H1 (cell line): ENCODE measurements at regions not wholly inside any gene's neighbourhood (a gene's known extent, or its start where the extent isn't known, plus 50 kb on each side); places are given as distances from the start of the nearest gene placed in this dataset.

Experiments used
- CTCF ChIA-PET: fragments of 300-600 bp; sonication (Branson Sonifier 250); formaldehyde crosslinking; loops from one replicate; lab custom pipeline; 2021; ENCODE audit not compliant: partially characterized antibody; lab: Charles Lee
- POLR2A ChIA-PET: fragments of 300-600 bp; sonication (Branson Sonifier 250); formaldehyde crosslinking; loops from one replicate; lab custom pipeline; 2021; ENCODE audit warnings: inconsistent platforms; ENCODE audit not compliant: partially characterized antibody; lab: Charles Lee
- DNase-seq, 2 experiments: peaks; one replicate each; pipeline versions ENCODE4 v3.0.0 to v3.0.0-alpha.2; 2010 to 2022; ENCODE audit warnings: low spot score in 2 of 2, low read depth in 1 of 2, mixed read lengths in 1 of 2
- FAIRE-seq: peaks from 2 replicates; lab custom pipeline; 2011; peaks lifted over from hg19 to GRCh38; lab: Jason Lieb, UNC
- H2AFZ ChIP-seq: 2 replicates; pipeline ENCODE4 v1.8.1; 2012; ENCODE audit warnings: low read length, inconsistent platforms
- H2AK5ac ChIP-seq: 2 replicates; pipeline ENCODE4 v1.6.1; 2013; ENCODE audit warnings: low read depth, low read length
- H2BK120ac ChIP-seq: replicated peaks from 2 replicates; pipeline ENCODE3; 2013; ENCODE audit warnings: low read depth, low read length, inconsistent platforms
- H2BK12ac ChIP-seq: 2 replicates; pipeline ENCODE4 v1.6.1; 2013; ENCODE audit warnings: low read depth, low read length
- H2BK15ac ChIP-seq: 2 replicates; pipeline ENCODE4 v1.6.1; 2013; ENCODE audit warnings: low read length
- H2BK20ac ChIP-seq: 2 replicates; pipeline ENCODE4 v1.6.1; 2013; ENCODE audit warnings: low read length
- H2BK5ac ChIP-seq: 2 replicates; pipeline ENCODE4 v1.6.1; 2013; ENCODE audit warnings: low read depth, low read length
- H3K14ac ChIP-seq: 2 replicates; pipeline ENCODE4 v1.6.1; 2013; ENCODE audit warnings: inconsistent platforms; ENCODE audit not compliant: insufficient read length
- H3K18ac ChIP-seq: 2 replicates; pipeline ENCODE4 v1.6.1; 2013; ENCODE audit warnings: low read length; ENCODE audit errors: extremely low read depth
- H3K23ac ChIP-seq: 2 replicates; pipeline ENCODE4 v1.6.1; 2013; ENCODE audit warnings: inconsistent platforms; ENCODE audit not compliant: insufficient read length
- H3K23me2 ChIP-seq: 2 replicates; pipeline ENCODE4 v1.6.1; 2013; ENCODE audit warnings: low read depth, low read length
- H3K27ac ChIP-seq: 2 replicates; pipeline ENCODE4 v1.6.1; 2011; ENCODE audit warnings: low read depth, low read length, inconsistent platforms
- H3K27me3 ChIP-seq, 4 experiments: replicated peaks in 1 of 4; 1 replicate in 1 of 4; 2 replicates in 3 of 4; pipeline versions ENCODE4 v1.6.1 to v1.8.1; 2011 to 2013; ENCODE audit warnings: low read length in 3 of 4, mild to moderate bottlenecking in 3 of 4, inconsistent platforms in 2 of 4, mixed read lengths in 2 of 4, moderate library complexity in 1 of 4; ENCODE audit not compliant: control insufficient read depth in 3 of 4, insufficient read depth in 3 of 4; ENCODE audit errors: extremely low read depth in 1 of 4
- H3K36me3 ChIP-seq, 4 experiments: 2 replicates each; pipeline versions ENCODE4 v1.6.1 to v1.8.1; 2011 to 2013; ENCODE audit warnings: mild to moderate bottlenecking in 4 of 4, low read length in 3 of 4, moderate library complexity in 2 of 4, control low read depth in 1 of 4, inconsistent platforms in 1 of 4; ENCODE audit not compliant: insufficient read depth in 4 of 4, control insufficient read depth in 2 of 4
- H3K4ac ChIP-seq: replicated peaks from 2 replicates; pipeline ENCODE3; 2013; ENCODE audit warnings: low read length, low read depth, mixed read lengths, inconsistent platforms; ENCODE audit not compliant: insufficient read length
- H3K4me1 ChIP-seq, 4 experiments: replicated peaks in 1 of 4; 1 replicate in 1 of 4; 2 replicates in 3 of 4; pipeline versions ENCODE4 v1.6.1 to v1.8.1; 2011 to 2013; ENCODE audit warnings: low read length in 3 of 4, inconsistent platforms in 2 of 4, mixed read lengths in 1 of 4; ENCODE audit not compliant: insufficient read depth in 4 of 4, control insufficient read depth in 3 of 4
- H3K4me2 ChIP-seq, 2 experiments: 2 replicates each; pipeline versions ENCODE4 v1.6.1 to v1.8.1; 2011 to 2013; ENCODE audit warnings: low read depth in 2 of 2, low read length in 2 of 2, control low read depth in 1 of 2, inconsistent platforms in 1 of 2, mild to moderate bottlenecking in 1 of 2; ENCODE audit not compliant: insufficient read depth in 1 of 2
- H3K4me3 ChIP-seq, 4 experiments: fragments of 200-600, 300-600 bp in 1 of 4; sonication (generic), shearing (Covaris generic), sonication (Bioruptor Twin) in 1 of 4; 2 replicates each; pipeline versions ENCODE4 v1.5.1 to v1.8.1; 2011 to 2016; ENCODE audit warnings: low read length in 4 of 4, low read depth in 3 of 4, control low read depth in 2 of 4, inconsistent platforms in 2 of 4, mild to moderate bottlenecking in 2 of 4, mixed read lengths in 1 of 4, moderate library complexity in 1 of 4; ENCODE audit not compliant: insufficient read depth in 2 of 4; ENCODE audit errors: extremely low read depth in 1 of 4
- H3K56ac ChIP-seq: replicated peaks from 2 replicates; pipeline ENCODE3; 2013; ENCODE audit warnings: low read depth, mild to moderate bottlenecking, mixed read lengths, low read length, inconsistent platforms; ENCODE audit not compliant: insufficient read length
- H3K79me1 ChIP-seq: 2 replicates; pipeline ENCODE4 v1.6.1; 2013; ENCODE audit warnings: low read depth, low read length, control low read depth
- H3K79me2 ChIP-seq, 2 experiments: 2 replicates each; pipeline versions ENCODE4 v1.6.1 to v1.8.1; 2012 to 2013; ENCODE audit warnings: low read length in 2 of 2, mild to moderate bottlenecking in 2 of 2, inconsistent platforms in 1 of 2; ENCODE audit not compliant: insufficient read depth in 2 of 2, control insufficient read depth in 1 of 2
- H3K9ac ChIP-seq, 4 experiments: replicated peaks in 1 of 4; 1 replicate in 1 of 4; 2 replicates in 3 of 4; pipeline versions ENCODE4 v1.6.1 to v1.8.1; 2011 to 2013; ENCODE audit warnings: low read depth in 3 of 4, low read length in 3 of 4, control low read depth in 2 of 4, mild to moderate bottlenecking in 2 of 4, moderate library complexity in 2 of 4, inconsistent platforms in 1 of 4; ENCODE audit errors: extremely low read depth in 1 of 4
- H3K9me3 ChIP-seq, 2 experiments: 2 replicates each; pipeline versions ENCODE4 v1.6.1 to v1.8.1; 2012 to 2013; ENCODE audit warnings: mild to moderate bottlenecking in 2 of 2, moderate library complexity in 2 of 2, control low read depth in 1 of 2, inconsistent platforms in 1 of 2, low read depth in 1 of 2, low read length in 1 of 2, mixed read lengths in 1 of 2; ENCODE audit not compliant: insufficient read depth in 2 of 2
- H4K20me1 ChIP-seq, 2 experiments: replicated peaks in 1 of 2; 2 replicates each; pipeline versions ENCODE3 to v1.8.1; 2011 to 2013; ENCODE audit warnings: inconsistent platforms in 2 of 2, low read length in 2 of 2, mild to moderate bottlenecking in 1 of 2; ENCODE audit not compliant: insufficient read depth in 2 of 2, control insufficient read depth in 1 of 2
- H4K5ac ChIP-seq: 2 replicates; pipeline ENCODE4 v1.6.1; 2013; ENCODE audit warnings: low read length, low read depth, mixed read lengths, inconsistent platforms; ENCODE audit not compliant: insufficient read length
- H4K8ac ChIP-seq: 2 replicates; pipeline ENCODE4 v1.8.0; 2013; ENCODE audit warnings: mild to moderate bottlenecking, moderate library complexity, low read length, inconsistent platforms; ENCODE audit not compliant: insufficient read depth; ENCODE audit errors: extremely low read depth
- H4K91ac ChIP-seq: replicated peaks from 2 replicates; pipeline ENCODE3; 2013; ENCODE audit warnings: low read length, mixed read lengths, inconsistent platforms; ENCODE audit not compliant: insufficient read length
- CTCF ChIP-seq, 3 experiments: IDR thresholded peaks; 1 replicate in 2 of 3; 2 replicates in 1 of 3; pipeline versions ENCODE4 v1.5.1 to v1.6.1; 2011; ENCODE audit warnings: low read length in 3 of 3, mild to moderate bottlenecking in 3 of 3, inconsistent platforms in 2 of 3, low read depth in 1 of 3, moderate library complexity in 1 of 3; ENCODE audit not compliant: insufficient read depth in 1 of 3; ENCODE audit errors: control extremely low read depth in 1 of 3
- EZH2 ChIP-seq: fragments of 200-600 bp; sonication (generic); IDR thresholded peaks from 2 replicates; pipeline ENCODE4 v1.7.1; 2012; ENCODE audit warnings: low read depth, mild to moderate bottlenecking, moderate library complexity, low read length, inconsistent platforms; ENCODE audit not compliant: severe bottlenecking
- JUN ChIP-seq: IDR thresholded peaks from 2 replicates; pipeline ENCODE4 v1.6.1; 2011; ENCODE audit warnings: low read depth, mild to moderate bottlenecking, improper control_type of control experiment, low read length
- KDM5A ChIP-seq: fragments of 200-600 bp; IDR thresholded peaks from 2 replicates; pipeline ENCODE4 v1.7.1; 2012; ENCODE audit warnings: mild to moderate bottlenecking, low read length, inconsistent platforms, mixed read lengths
- MAX ChIP-seq: IDR thresholded peaks from 2 replicates; pipeline ENCODE4 v1.6.1; 2012; ENCODE audit warnings: inconsistent platforms
- RBBP5 ChIP-seq: IDR thresholded peaks from 2 replicates; pipeline ENCODE4 v1.7.1; 2012; ENCODE audit warnings: low read depth, mild to moderate bottlenecking, inconsistent platforms, low read length, moderate library complexity, borderline replicate concordance
- SP4 ChIP-seq: IDR thresholded peaks from 2 replicates; pipeline ENCODE4 v1.6.1; 2012; ENCODE audit warnings: low read length, inconsistent platforms
- SUZ12 ChIP-seq: fragments of 200-600 bp; sonication (generic); IDR thresholded peaks from 2 replicates; pipeline ENCODE4 v1.6.1; 2012; ENCODE audit warnings: mild to moderate bottlenecking, inconsistent platforms, low read length, moderate library complexity, mixed read lengths
- WGBS, 2 experiments: shearing (Covaris generic) in 1 of 2; methylation state at CpG; one replicate each; pipeline versions ENCODE4 v1.1.6 to v1.1.7; 2013 to 2015; ENCODE audit warnings: low lambda C conversion rate in 2 of 2, mixed read lengths in 2 of 2, inconsistent platforms in 1 of 2, low coverage in 1 of 2, missing lambda C conversion rate in 1 of 2; ENCODE audit not compliant: insufficient replicate concordance in 2 of 2, insufficient coverage in 1 of 2, insufficient read length in 1 of 2; ENCODE audit errors: extremely low coverage in 1 of 2, missing lambda C conversion rate in 1 of 2; 5-methylcytosine and 5-hydroxymethylcytosine counted together
- TF ChIP-seq, protein P1 (sequence below): IDR thresholded peaks from 2 replicates; pipeline ENCODE4 v1.6.1; 2012; ENCODE audit warnings: low read length, inconsistent platforms

GRCh38 chrX:69361311-69361845 lies 142.7 kb upstream of the NALF2 start:
- H3K27me3 ChIP-seq = no peaks in the 10 kb centered on the region; a peak in 2 of 7 replicates
- H3K27ac ChIP-seq = no peak overlapping the region
- no peaks in the 10 kb centered on the region for H3K36me3 ChIP-seq
- H3K4me1 ChIP-seq = no peaks in the 10 kb centered on the region; a peak in 1 of 7 replicates
- H3K56ac ChIP-seq = no peak overlapping the region
- no peak overlapping the region for H3K4ac ChIP-seq
- H3K23me2 ChIP-seq = no peaks in the 10 kb centered on the region
- H2BK12ac ChIP-seq = no peak overlapping the region
- ChIA-PET POLR2A (no interaction called here), CTCF (interaction anchor here (0.7 to 2.7 kb wide), 3 partner anchors 23 to 82 kb away, joined by 4 to 10 read pairs (median 5); no protein-coding TSS in a partner anchor)
- H3K9ac ChIP-seq = no peak overlapping the region
- H4K8ac ChIP-seq = no peak overlapping the region
- no peak overlapping the region for H2AFZ ChIP-seq
- no peak overlapping the region for H3K14ac ChIP-seq
- WGBS, 2 experiments = 90% methylated on average over 2 of the region's 5 CpGs; no CpG with 5 or more reads in 1 of the 2 experiments
- no peaks in the 10 kb centered on the region for H3K9me3 ChIP-seq
- H2BK120ac ChIP-seq = no peak overlapping the region
- H2BK20ac ChIP-seq = no peak overlapping the region
- no peak overlapping the region for H3K4me3 ChIP-seq
- H3K23ac ChIP-seq = no peak overlapping the region
- no peak overlapping the region for H3K4me2 ChIP-seq
- H4K5ac ChIP-seq = no peak overlapping the region
- no peak overlapping the region for H3K18ac ChIP-seq
- no peak overlapping the region for H2BK15ac ChIP-seq
- H3K79me1 ChIP-seq = no peaks in the 10 kb centered on the region
- H2AK5ac ChIP-seq = no peak overlapping the region
- FAIRE-seq (no peak), DNase-seq (no peak)
- no peaks in the 10 kb centered on the region for H3K79me2 ChIP-seq
- no peak overlapping the region for H4K91ac ChIP-seq
- no peak overlapping the region for H2BK5ac ChIP-seq
- H4K20me1 ChIP-seq = no peaks in the 10 kb centered on the region
- TF ChIP-seq JUN (no peak), CTCF (IDR thresholded peaks at IDR 0.05; ENCODE audit: control extremely low read depth in 1 of 3, insufficient read depth in 1 of 3, low read depth in 1 of 3, low read length in 3 of 3) (no peak), SUZ12 (no peak), EZH2 (no peak), RBBP5 (no peak), SP4 (no peak), KDM5A (no peak), MAX (no peak)
- TF ChIP-seq, protein P1, sequence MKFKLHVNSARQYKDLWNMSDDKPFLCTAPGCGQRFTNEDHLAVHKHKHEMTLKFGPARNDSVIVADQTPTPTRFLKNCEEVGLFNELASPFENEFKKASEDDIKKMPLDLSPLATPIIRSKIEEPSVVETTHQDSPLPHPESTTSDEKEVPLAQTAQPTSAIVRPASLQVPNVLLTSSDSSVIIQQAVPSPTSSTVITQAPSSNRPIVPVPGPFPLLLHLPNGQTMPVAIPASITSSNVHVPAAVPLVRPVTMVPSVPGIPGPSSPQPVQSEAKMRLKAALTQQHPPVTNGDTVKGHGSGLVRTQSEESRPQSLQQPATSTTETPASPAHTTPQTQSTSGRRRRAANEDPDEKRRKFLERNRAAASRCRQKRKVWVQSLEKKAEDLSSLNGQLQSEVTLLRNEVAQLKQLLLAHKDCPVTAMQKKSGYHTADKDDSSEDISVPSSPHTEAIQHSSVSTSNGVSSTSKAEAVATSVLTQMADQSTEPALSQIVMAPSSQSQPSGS = no peak
